Astrocyte (in vitro differentiated cells and primary cell): ENCODE measurements at regions not wholly inside any gene's neighbourhood (a gene's known extent, or its start where the extent isn't known, plus 50 kb on each side); places are given as distances from the start of the nearest gene placed in this dataset.

Experiments used
- DNase-seq: peaks from one replicate; pipeline ENCODE4 v3.0.0-alpha.2; 2010; ENCODE audit warnings: low read depth
- FAIRE-seq: peaks from 2 replicates; lab custom pipeline; 2011; peaks lifted over from hg19 to GRCh38; lab: Jason Lieb, UNC
- H2AFZ ChIP-seq: 2 replicates; pipeline ENCODE4 v1.6.0; 2012; ENCODE audit warnings: low read depth, low read length, inconsistent platforms
- H3K27ac ChIP-seq: 2 replicates; pipeline ENCODE4 v1.5.1; 2011; ENCODE audit warnings: low read depth, low read length, inconsistent platforms
- H3K27me3 ChIP-seq: 2 replicates; pipeline ENCODE4 v1.6.0; 2011; ENCODE audit warnings: low read length, inconsistent platforms; ENCODE audit not compliant: insufficient read depth
- H3K36me3 ChIP-seq: 2 replicates; pipeline ENCODE4 v1.5.1; 2011; ENCODE audit warnings: low read length, inconsistent platforms; ENCODE audit not compliant: insufficient read depth
- H3K4me1 ChIP-seq: 2 replicates; pipeline ENCODE4 v1.5.1; 2011; ENCODE audit warnings: low read length, inconsistent platforms; ENCODE audit not compliant: insufficient read depth
- H3K4me2 ChIP-seq: 2 replicates; pipeline ENCODE4 v1.6.0; 2012; ENCODE audit warnings: low read length, inconsistent platforms
- H3K4me3 ChIP-seq: 2 replicates; pipeline ENCODE4 v1.5.1; 2011; ENCODE audit warnings: low read depth, mild to moderate bottlenecking, low read length, inconsistent platforms; ENCODE audit not compliant: insufficient read depth
- H3K79me2 ChIP-seq: 2 replicates; pipeline ENCODE4 v1.6.0; 2012; ENCODE audit warnings: mild to moderate bottlenecking, low read length, inconsistent platforms; ENCODE audit not compliant: insufficient read depth
- H3K9ac ChIP-seq: 2 replicates; pipeline ENCODE4 v1.6.0; 2012; ENCODE audit warnings: mild to moderate bottlenecking, low read length, inconsistent platforms
- H3K9me3 ChIP-seq: 2 replicates; pipeline ENCODE4 v1.5.1; 2012; ENCODE audit warnings: low read depth, mild to moderate bottlenecking, low read length, inconsistent platforms; ENCODE audit not compliant: insufficient read depth
- H4K20me1 ChIP-seq: 2 replicates; pipeline ENCODE4 v1.6.0; 2012; ENCODE audit warnings: low read length, inconsistent platforms; ENCODE audit not compliant: insufficient read depth
- H3K27ac Mint-ChIP-seq: one replicate; pipeline ENCODE4 v1.8.0; 2021; ENCODE audit warnings: mild to moderate bottlenecking, mixed read lengths; ENCODE audit not compliant: unreplicated experiment
- H3K27me3 Mint-ChIP-seq: one replicate; pipeline ENCODE4 v1.8.0; 2021; ENCODE audit warnings: low read depth, mixed read lengths; ENCODE audit not compliant: unreplicated experiment
- H3K36me3 Mint-ChIP-seq: one replicate; pipeline ENCODE4 v1.8.0; 2021; ENCODE audit warnings: low read depth, mixed read lengths; ENCODE audit not compliant: unreplicated experiment
- H3K4me1 Mint-ChIP-seq: one replicate; pipeline ENCODE4 v1.8.0; 2021; ENCODE audit warnings: low read depth, mixed read lengths; ENCODE audit not compliant: unreplicated experiment
- H3K4me3 Mint-ChIP-seq: one replicate; pipeline ENCODE4 v1.8.0; 2021; ENCODE audit warnings: mild to moderate bottlenecking, moderate library complexity, mixed read lengths; ENCODE audit not compliant: unreplicated experiment
- H3K9me3 Mint-ChIP-seq: one replicate; pipeline ENCODE4 v1.8.0; 2021; ENCODE audit warnings: mild to moderate bottlenecking, mixed read lengths; ENCODE audit not compliant: unreplicated experiment
- EZH2 ChIP-seq: IDR thresholded peaks from 2 replicates; pipeline ENCODE4 v1.6.1; 2012; ENCODE audit warnings: mild to moderate bottlenecking, low read length, inconsistent platforms; ENCODE audit not compliant: insufficient read depth
- TF ChIP-seq, protein P1 (sequence below): IDR thresholded peaks from 2 replicates; pipeline ENCODE4 v1.5.1; 2011; ENCODE audit warnings: low read depth, mild to moderate bottlenecking, inconsistent platforms, low read length, moderate library complexity; ENCODE audit not compliant: insufficient read depth

DNA sequence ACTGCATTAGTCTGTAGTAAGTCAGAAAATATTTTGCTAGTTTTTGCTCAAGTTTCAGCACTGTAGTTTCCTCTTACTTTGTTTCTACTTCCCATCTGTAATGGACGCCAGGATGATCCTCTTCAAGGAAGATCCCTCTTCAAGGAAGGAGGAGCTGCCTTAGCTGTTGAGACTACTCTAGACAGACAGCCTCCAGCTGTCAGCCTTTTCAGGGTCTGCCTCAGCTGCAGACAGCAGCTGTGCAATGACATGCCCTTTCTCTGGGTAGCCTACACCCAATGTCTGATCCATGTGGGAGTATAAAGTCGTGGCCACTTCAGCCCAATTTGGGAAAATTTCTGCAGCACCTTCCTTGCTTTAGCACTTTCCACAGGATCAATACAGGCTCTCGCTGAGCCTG is 281.0 kb upstream of the MAOA start:
- Histone ChIP-seq H3K27me3 (no peaks in the 10 kb centered on the region), H3K27ac (no peak overlapping the region), H3K4me2 (no peak overlapping the region), H3K4me3 (no peak overlapping the region), H3K4me1 (no peaks in the 10 kb centered on the region), H3K9me3 (no peaks in the 10 kb centered on the region), H4K20me1 (no peaks in the 10 kb centered on the region), H3K9ac (no peak overlapping the region), H3K36me3 (no peaks in the 10 kb centered on the region), H3K79me2 (no peaks in the 10 kb centered on the region), H2AFZ (no peak overlapping the region)
- no peaks in the 10 kb centered on the region for H3K9me3 Mint-ChIP-seq
- FAIRE-seq = no peak
- no peak overlapping the region for H3K27ac Mint-ChIP-seq
- no peak overlapping the region for H3K4me3 Mint-ChIP-seq
- H3K27me3 Mint-ChIP-seq = no peaks in the 10 kb centered on the region
- TF ChIP-seq, protein P1, sequence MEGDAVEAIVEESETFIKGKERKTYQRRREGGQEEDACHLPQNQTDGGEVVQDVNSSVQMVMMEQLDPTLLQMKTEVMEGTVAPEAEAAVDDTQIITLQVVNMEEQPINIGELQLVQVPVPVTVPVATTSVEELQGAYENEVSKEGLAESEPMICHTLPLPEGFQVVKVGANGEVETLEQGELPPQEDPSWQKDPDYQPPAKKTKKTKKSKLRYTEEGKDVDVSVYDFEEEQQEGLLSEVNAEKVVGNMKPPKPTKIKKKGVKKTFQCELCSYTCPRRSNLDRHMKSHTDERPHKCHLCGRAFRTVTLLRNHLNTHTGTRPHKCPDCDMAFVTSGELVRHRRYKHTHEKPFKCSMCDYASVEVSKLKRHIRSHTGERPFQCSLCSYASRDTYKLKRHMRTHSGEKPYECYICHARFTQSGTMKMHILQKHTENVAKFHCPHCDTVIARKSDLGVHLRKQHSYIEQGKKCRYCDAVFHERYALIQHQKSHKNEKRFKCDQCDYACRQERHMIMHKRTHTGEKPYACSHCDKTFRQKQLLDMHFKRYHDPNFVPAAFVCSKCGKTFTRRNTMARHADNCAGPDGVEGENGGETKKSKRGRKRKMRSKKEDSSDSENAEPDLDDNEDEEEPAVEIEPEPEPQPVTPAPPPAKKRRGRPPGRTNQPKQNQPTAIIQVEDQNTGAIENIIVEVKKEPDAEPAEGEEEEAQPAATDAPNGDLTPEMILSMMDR = no peak
- TF ChIP-seq EZH2 = no peak
- H3K4me1 Mint-ChIP-seq = peaks cover 2% of the 10 kb centered on the region
- DNase-seq = no peak
- H3K36me3 Mint-ChIP-seq = no peaks in the 10 kb centered on the region

DNA sequence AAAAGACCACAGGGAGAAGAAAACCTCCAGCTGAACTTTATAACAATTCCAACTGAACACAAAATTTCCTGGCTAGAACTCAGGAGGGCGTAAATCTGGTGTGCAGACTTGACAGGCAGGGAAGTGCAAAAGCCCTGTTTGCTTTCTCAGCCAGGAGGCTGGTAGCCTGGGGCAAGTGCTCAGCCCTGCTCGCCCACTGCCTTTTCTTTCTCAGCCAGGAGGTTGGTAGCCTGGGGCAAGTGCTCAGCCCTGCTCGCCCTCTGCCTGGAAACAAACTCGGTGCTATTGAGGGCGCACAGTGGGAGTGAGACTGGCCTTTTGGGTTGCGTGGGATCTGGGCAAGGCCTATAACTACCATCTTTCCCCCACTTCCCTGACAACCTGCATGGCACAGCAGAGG is 275.4 kb upstream of the MAOA start:
- no peak overlapping the region for H2AFZ ChIP-seq
- no peaks in the 10 kb centered on the region for H3K4me1 ChIP-seq
- Mint-ChIP-seq H3K9me3 (peaks cover 5% of the 10 kb centered on the region), H3K27me3 (no peaks in the 10 kb centered on the region), H3K27ac (no peak overlapping the region), H3K4me1 (no peaks in the 10 kb centered on the region), H3K4me3 (no peak overlapping the region), H3K36me3 (no peaks in the 10 kb centered on the region)
- H3K27me3 ChIP-seq = no peaks in the 10 kb centered on the region
- no peak overlapping the region for H3K27ac ChIP-seq
- H3K9ac ChIP-seq = no peak overlapping the region
- H3K9me3 ChIP-seq = no peaks in the 10 kb centered on the region
- no peaks in the 10 kb centered on the region for H4K20me1 ChIP-seq
- no peak overlapping the region for H3K4me3 ChIP-seq
- FAIRE-seq (no peak), DNase-seq (no peak)
- TF ChIP-seq, protein P1 = no peak
- TF ChIP-seq EZH2 = no peak
- H3K36me3 ChIP-seq = no peaks in the 10 kb centered on the region
- H3K79me2 ChIP-seq = no peaks in the 10 kb centered on the region
- H3K4me2 ChIP-seq = no peak overlapping the region

DNA sequence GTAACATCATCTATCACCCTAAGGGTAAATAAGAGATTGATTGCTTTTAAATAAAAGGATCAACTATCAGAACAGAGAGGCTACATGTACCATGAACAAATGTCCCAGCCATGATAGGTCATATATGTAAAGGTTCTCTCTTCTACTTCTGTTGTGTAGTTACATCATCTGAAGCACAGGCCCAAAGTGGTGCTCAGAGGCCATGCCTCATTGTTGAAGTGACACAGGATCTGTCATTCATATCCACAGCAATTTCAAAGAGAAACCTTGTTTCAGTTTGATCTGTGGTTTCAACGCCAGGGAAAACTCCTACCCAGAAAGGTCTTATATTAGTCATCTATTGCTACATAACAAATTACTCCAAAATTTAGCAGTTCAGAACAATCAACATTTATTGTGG is 269.2 kb upstream of the MAOA start:
- H3K4me2 ChIP-seq = no peak overlapping the region
- no peaks in the 10 kb centered on the region for H3K4me1 ChIP-seq
- Mint-ChIP-seq H3K36me3 (no peaks in the 10 kb centered on the region), H3K4me1 (no peaks in the 10 kb centered on the region), H3K4me3 (no peak overlapping the region), H3K27ac (no peak overlapping the region), H3K27me3 (no peaks in the 10 kb centered on the region), H3K9me3 (peaks cover 2% of the 10 kb centered on the region)
- H3K27me3 ChIP-seq = no peaks in the 10 kb centered on the region
- no peak overlapping the region for H3K9ac ChIP-seq
- DNase-seq (no peak), FAIRE-seq (peak; percentile 82)
- H3K4me3 ChIP-seq = no peak overlapping the region
- H3K9me3 ChIP-seq = no peaks in the 10 kb centered on the region
- H3K36me3 ChIP-seq = no peaks in the 10 kb centered on the region
- H3K27ac ChIP-seq = no peak overlapping the region
- no peak for TF ChIP-seq EZH2
- TF ChIP-seq, protein P1 = no peak
- no peaks in the 10 kb centered on the region for H3K79me2 ChIP-seq
- no peak overlapping the region for H2AFZ ChIP-seq
- H4K20me1 ChIP-seq = no peaks in the 10 kb centered on the region
